ENCODE measurements at regions not wholly inside any gene's neighbourhood (a gene's known extent, or its start where the extent isn't known, plus 50 kb on each side); places are given as distances from the start of the nearest gene placed in this dataset.

GRCh38 chr2:6423944-6424343, 441.8 kb downstream of the CMPK2 start:
- TF ChIP-seq POLR2A (IDR thresholded peaks at IDR 0.05) (no peak), CTCF (IDR thresholded peaks at IDR 0.05 in 4 of 5, conservative IDR thresholded peaks at IDR 0.05 in 1 of 5) (no peak)

Measured in gastrocnemius medialis (tissue), 4 donors.